HCT116 (cell line): ENCODE measurements at regions not wholly inside any gene's neighbourhood (a gene's known extent, or its start where the extent isn't known, plus 50 kb on each side); places are given as distances from the start of the nearest gene placed in this dataset.

ENCODE experiments used
- ATAC-seq: fragments of 200-7000 bp; cut with Tn5 transposase; 2 replicates; pipeline ENCODE4 v1.9.1; 2020; ENCODE audit warnings: mild to moderate bottlenecking, moderate library complexity
- BruUV-seq: library from RNA; stranded (reverse); fragments of 400-500 nt; replicated peaks from 2 replicates; lab custom pipeline; 2021; lab: Mats Ljungman, UMichigan
- CTCF ChIA-PET: fragments of 300-600 bp; sonication (Branson Sonifier 250); formaldehyde crosslinking; loops from one replicate; lab custom pipeline; 2021; ENCODE audit warnings: antibody characterized with exemption; lab: Charles Lee
- POLR2A ChIA-PET: fragments of 300-600, 350-600 bp; sonication (Branson Sonifier 250); formaldehyde crosslinking; loops from one replicate; lab custom pipeline; 2021; ENCODE audit warnings: antibody characterized with exemption; lab: Charles Lee
- RAD21 ChIA-PET, 2 experiments: fragments of 300-600 bp; sonication (Branson Sonifier 250); formaldehyde crosslinking; loops; one replicate each; lab custom pipeline; 2023; ENCODE audit warnings: low total read pairs in 2 of 2; ENCODE audit not compliant: uncharacterized antibody in 2 of 2, unreplicated experiment in 2 of 2, low non-redundant PET in 1 of 2; lab: Charles Lee
- DNase-seq: peaks from one replicate; pipeline ENCODE4 v3.0.0-alpha.2; 2010; ENCODE audit warnings: low read depth, low spot score
- H2AFZ ChIP-seq: fragments of 200-600 bp; shearing (Covaris generic), sonication (generic); 2 replicates; pipeline ENCODE4 v1.6.1; 2017; ENCODE audit warnings: low read depth, mixed run types, mixed read lengths, antibody characterized with exemption, low read length; ENCODE audit not compliant: poor library complexity, severe bottlenecking
- H3K27ac ChIP-seq: 2 replicates; pipeline ENCODE4 v1.5.1; 2012; ENCODE audit warnings: low read depth, low read length
- H3K27me3 ChIP-seq: fragments of 200-600 bp; sonication (generic); 2 replicates; pipeline ENCODE4 v1.6.1; 2016; ENCODE audit warnings: mixed run types, low read length, mixed read lengths; ENCODE audit not compliant: insufficient read depth
- H3K36me3 ChIP-seq, 2 experiments: fragments of 200-500 bp in 1 of 2; fragments of 200-600 bp in 1 of 2; sonication (Bioruptor generic) in 1 of 2; sonication (generic) in 1 of 2; 2 replicates each; pipeline versions ENCODE4 v1.5.1 to v1.6.1; 2014 to 2016; ENCODE audit warnings: low read length in 2 of 2, inconsistent platforms in 1 of 2, mixed read lengths in 1 of 2, mixed run types in 1 of 2; ENCODE audit not compliant: insufficient read depth in 2 of 2, control insufficient read depth in 1 of 2
- H3K4me1 ChIP-seq, 2 experiments: fragments of 200-600 bp in 1 of 2; sonication (generic) in 1 of 2; 2 replicates each; pipeline versions ENCODE4 v1.5.1 to v1.6.1; 2012 to 2017; ENCODE audit warnings: low read length in 2 of 2, inconsistent platforms in 1 of 2, mild to moderate bottlenecking in 1 of 2, mixed read lengths in 1 of 2, mixed run types in 1 of 2, moderate library complexity in 1 of 2; ENCODE audit not compliant: insufficient read depth in 2 of 2, control insufficient read depth in 1 of 2
- H3K4me2 ChIP-seq: fragments of 200-600 bp; sonication (generic); 2 replicates; pipeline ENCODE4 v1.6.1; 2017; ENCODE audit warnings: mixed run types, low read length, mixed read lengths
- H3K4me3 ChIP-seq, 2 experiments: fragments of 200-600 bp in 1 of 2; sonication (generic) in 1 of 2; replicated peaks in 1 of 2; 2 replicates each; pipeline ENCODE4 v1.5.1; 2011 to 2016; ENCODE audit warnings: low read length in 2 of 2, control low read depth in 1 of 2, low read depth in 1 of 2, mild to moderate bottlenecking in 1 of 2, mixed read lengths in 1 of 2, mixed run types in 1 of 2
- H3K79me2 ChIP-seq: fragments of 200-600 bp; sonication (generic); 2 replicates; pipeline ENCODE4 v1.6.1; 2017; ENCODE audit warnings: mild to moderate bottlenecking, mixed run types, low read length, moderate library complexity, mixed read lengths; ENCODE audit not compliant: insufficient read depth
- H3K9ac ChIP-seq: fragments of 200-600 bp; sonication (generic); 2 replicates; pipeline ENCODE4 v1.6.1; 2016; ENCODE audit warnings: low read length, mixed read lengths
- H3K9me2 ChIP-seq: fragments of 200-600 bp; sonication (generic), shearing (Covaris generic); 2 replicates; pipeline ENCODE4 v1.6.1; 2017; ENCODE audit warnings: mixed run types, mild to moderate bottlenecking, moderate library complexity; ENCODE audit not compliant: insufficient read depth
- H3K9me3 ChIP-seq, 2 experiments: fragments of 200-500 bp in 1 of 2; fragments of 200-600 bp in 1 of 2; sonication (Bioruptor generic) in 1 of 2; sonication (generic) in 1 of 2; 2 replicates each; pipeline ENCODE4 v1.6.1; 2014 to 2017; ENCODE audit warnings: low read length in 2 of 2, mixed read lengths in 2 of 2, inconsistent platforms in 1 of 2, low read depth in 1 of 2, mild to moderate bottlenecking in 1 of 2, mixed run types in 1 of 2, moderate library complexity in 1 of 2; ENCODE audit not compliant: control insufficient read depth in 1 of 2, insufficient read depth in 1 of 2
- H4K20me1 ChIP-seq: fragments of 200-600 bp; sonication (generic), shearing (Covaris generic); 2 replicates; pipeline ENCODE4 v1.6.1; 2017; ENCODE audit warnings: mixed run types, mild to moderate bottlenecking, moderate library complexity; ENCODE audit not compliant: insufficient read depth
- CBX3 ChIP-seq: IDR thresholded peaks from 2 replicates; pipeline ENCODE4 v1.6.1; 2012; ENCODE audit warnings: low read depth
- ELF1 ChIP-seq: IDR thresholded peaks from 2 replicates; pipeline ENCODE4 v1.6.1; 2012; ENCODE audit warnings: low read depth, borderline replicate concordance
- EZH2 ChIP-seq: fragments of 200-600 bp; sonication (generic); IDR thresholded peaks from 2 replicates; pipeline ENCODE4 v1.6.1; 2017; ENCODE audit warnings: antibody characterized with exemption, mixed run types
- EZH2phosphoT487 ChIP-seq: fragments of 200-600 bp; IDR thresholded peaks from 2 replicates; pipeline ENCODE4 v1.6.1; 2018; ENCODE audit warnings: antibody characterized with exemption, borderline replicate concordance
- FOSL1 ChIP-seq: IDR thresholded peaks from 2 replicates; pipeline ENCODE4 v1.6.1; 2012; ENCODE audit warnings: low read depth
- JUND ChIP-seq: IDR thresholded peaks from 2 replicates; pipeline ENCODE4 v1.6.1; 2012
- POLR2A ChIP-seq: IDR thresholded peaks from 2 replicates; pipeline ENCODE4 v1.7.0; 2011; ENCODE audit warnings: borderline replicate concordance; ENCODE audit not compliant: insufficient read depth, insufficient read length; ENCODE audit errors: extremely low read depth
- POLR2AphosphoS5 ChIP-seq: IDR thresholded peaks from 2 replicates; pipeline ENCODE4 v1.6.1; 2011; ENCODE audit warnings: mild to moderate bottlenecking, low read depth, low read length, moderate library complexity
- RAD21 ChIP-seq: IDR thresholded peaks from 2 replicates; pipeline ENCODE4 v1.6.1; 2012; ENCODE audit warnings: low read depth, mild to moderate bottlenecking
- SIN3A ChIP-seq: IDR thresholded peaks from 2 replicates; pipeline ENCODE4 v1.6.1; 2012; ENCODE audit warnings: low read depth
- SP1 ChIP-seq: IDR thresholded peaks from 2 replicates; pipeline ENCODE4 v1.6.1; 2012; ENCODE audit warnings: low read depth
- SRF ChIP-seq: IDR thresholded peaks from 2 replicates; pipeline ENCODE4 v1.6.1; 2012; ENCODE audit warnings: low read depth
- TCF7L2 ChIP-seq: IDR thresholded peaks from 2 replicates; pipeline ENCODE4 v1.7.0; 2011; ENCODE audit warnings: borderline replicate concordance, inconsistent platforms; ENCODE audit not compliant: insufficient read depth, insufficient read length; ENCODE audit errors: extremely low read depth
- YY1 ChIP-seq: IDR thresholded peaks from 2 replicates; pipeline ENCODE4 v1.6.1; 2011; ENCODE audit warnings: low read length, low read depth, moderate library complexity, mild to moderate bottlenecking; ENCODE audit not compliant: insufficient replicate concordance; ENCODE audit errors: extremely low read depth
- ZNF274 ChIP-seq: fragments of 200-500 bp; sonication (Bioruptor generic); IDR thresholded peaks from 2 replicates; pipeline ENCODE4 v1.6.1; 2014; ENCODE audit warnings: mild to moderate bottlenecking, low read depth, low read length, inconsistent platforms
- intact Hi-C: fragments of 100-400 bp; cut with micrococcal nuclease; formaldehyde crosslinking; loops from 2 replicates; pipeline ENCODE4 v1.10.0; 2022
- TF ChIP-seq, protein P1 (sequence below): IDR thresholded peaks from 2 replicates; pipeline ENCODE4 v1.6.1; 2012
- TF ChIP-seq, protein P2 (sequence below): IDR thresholded peaks from 2 replicates; pipeline ENCODE4 v1.6.1; 2011; ENCODE audit warnings: mild to moderate bottlenecking, low read length, moderate library complexity; ENCODE audit not compliant: insufficient replicate concordance; ENCODE audit errors: extremely low read depth
- TF ChIP-seq, protein P3 (sequence below): IDR thresholded peaks from 2 replicates; pipeline ENCODE4 v1.6.1; 2012; ENCODE audit warnings: low read depth
- TF ChIP-seq, protein P4 (sequence below): IDR thresholded peaks from 2 replicates; pipeline ENCODE4 v1.6.1; 2012

DNA sequence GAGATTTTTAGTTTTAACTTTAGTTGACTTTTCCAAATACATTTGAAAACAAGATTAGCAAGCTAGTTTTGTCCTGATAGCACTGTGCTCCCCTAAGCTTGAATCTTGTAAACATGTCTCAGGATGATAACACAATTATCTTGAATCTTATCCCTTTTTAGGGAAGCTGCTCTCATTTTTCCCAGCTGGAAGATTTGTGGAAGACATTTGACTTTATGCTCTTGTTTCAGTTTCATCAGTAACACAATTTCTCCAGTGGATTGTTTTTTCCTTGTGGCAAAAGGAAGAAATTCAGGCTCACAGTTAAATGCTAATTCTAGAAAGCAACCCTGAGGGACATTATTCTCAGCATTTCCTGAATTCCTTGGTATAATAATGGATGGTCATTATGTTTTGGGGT is 88.8 kb downstream of the CDC7 start:
- RAD21 ChIA-PET, result no interaction called here

More for the DNA sequence above, 88.8 kb downstream of the CDC7 start:
- Histone ChIP-seq H3K9me2 (no peaks in the 10 kb centered on the region), H3K9me3 (no peaks in the 10 kb centered on the region), H3K36me3 (no peaks in the 10 kb centered on the region), H3K27me3 (no peaks in the 10 kb centered on the region), H3K79me2 (no peaks in the 10 kb centered on the region), H2AFZ (no peak overlapping the region), H3K4me3 (no peak overlapping the region), H3K4me2 (no peak overlapping the region), H3K9ac (no peak overlapping the region), H3K4me1 (no peaks in the 10 kb centered on the region), H4K20me1 (no peaks in the 10 kb centered on the region), H3K27ac (no peak overlapping the region)
- TF ChIP-seq FOSL1, result no peak
- no peak for TF ChIP-seq TCF7L2
- TF ChIP-seq, protein P1, sequence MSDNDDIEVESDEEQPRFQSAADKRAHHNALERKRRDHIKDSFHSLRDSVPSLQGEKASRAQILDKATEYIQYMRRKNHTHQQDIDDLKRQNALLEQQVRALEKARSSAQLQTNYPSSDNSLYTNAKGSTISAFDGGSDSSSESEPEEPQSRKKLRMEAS, result no peak
- TF ChIP-seq, protein P2, sequence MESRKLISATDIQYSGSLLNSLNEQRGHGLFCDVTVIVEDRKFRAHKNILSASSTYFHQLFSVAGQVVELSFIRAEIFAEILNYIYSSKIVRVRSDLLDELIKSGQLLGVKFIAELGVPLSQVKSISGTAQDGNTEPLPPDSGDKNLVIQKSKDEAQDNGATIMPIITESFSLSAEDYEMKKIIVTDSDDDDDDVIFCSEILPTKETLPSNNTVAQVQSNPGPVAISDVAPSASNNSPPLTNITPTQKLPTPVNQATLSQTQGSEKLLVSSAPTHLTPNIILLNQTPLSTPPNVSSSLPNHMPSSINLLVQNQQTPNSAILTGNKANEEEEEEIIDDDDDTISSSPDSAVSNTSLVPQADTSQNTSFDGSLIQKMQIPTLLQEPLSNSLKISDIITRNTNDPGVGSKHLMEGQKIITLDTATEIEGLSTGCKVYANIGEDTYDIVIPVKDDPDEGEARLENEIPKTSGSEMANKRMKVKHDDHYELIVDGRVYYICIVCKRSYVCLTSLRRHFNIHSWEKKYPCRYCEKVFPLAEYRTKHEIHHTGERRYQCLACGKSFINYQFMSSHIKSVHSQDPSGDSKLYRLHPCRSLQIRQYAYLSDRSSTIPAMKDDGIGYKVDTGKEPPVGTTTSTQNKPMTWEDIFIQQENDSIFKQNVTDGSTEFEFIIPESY, result no peak
- no peak for TF ChIP-seq JUND
- no peak for TF ChIP-seq ZNF274
- TF ChIP-seq, protein P3, sequence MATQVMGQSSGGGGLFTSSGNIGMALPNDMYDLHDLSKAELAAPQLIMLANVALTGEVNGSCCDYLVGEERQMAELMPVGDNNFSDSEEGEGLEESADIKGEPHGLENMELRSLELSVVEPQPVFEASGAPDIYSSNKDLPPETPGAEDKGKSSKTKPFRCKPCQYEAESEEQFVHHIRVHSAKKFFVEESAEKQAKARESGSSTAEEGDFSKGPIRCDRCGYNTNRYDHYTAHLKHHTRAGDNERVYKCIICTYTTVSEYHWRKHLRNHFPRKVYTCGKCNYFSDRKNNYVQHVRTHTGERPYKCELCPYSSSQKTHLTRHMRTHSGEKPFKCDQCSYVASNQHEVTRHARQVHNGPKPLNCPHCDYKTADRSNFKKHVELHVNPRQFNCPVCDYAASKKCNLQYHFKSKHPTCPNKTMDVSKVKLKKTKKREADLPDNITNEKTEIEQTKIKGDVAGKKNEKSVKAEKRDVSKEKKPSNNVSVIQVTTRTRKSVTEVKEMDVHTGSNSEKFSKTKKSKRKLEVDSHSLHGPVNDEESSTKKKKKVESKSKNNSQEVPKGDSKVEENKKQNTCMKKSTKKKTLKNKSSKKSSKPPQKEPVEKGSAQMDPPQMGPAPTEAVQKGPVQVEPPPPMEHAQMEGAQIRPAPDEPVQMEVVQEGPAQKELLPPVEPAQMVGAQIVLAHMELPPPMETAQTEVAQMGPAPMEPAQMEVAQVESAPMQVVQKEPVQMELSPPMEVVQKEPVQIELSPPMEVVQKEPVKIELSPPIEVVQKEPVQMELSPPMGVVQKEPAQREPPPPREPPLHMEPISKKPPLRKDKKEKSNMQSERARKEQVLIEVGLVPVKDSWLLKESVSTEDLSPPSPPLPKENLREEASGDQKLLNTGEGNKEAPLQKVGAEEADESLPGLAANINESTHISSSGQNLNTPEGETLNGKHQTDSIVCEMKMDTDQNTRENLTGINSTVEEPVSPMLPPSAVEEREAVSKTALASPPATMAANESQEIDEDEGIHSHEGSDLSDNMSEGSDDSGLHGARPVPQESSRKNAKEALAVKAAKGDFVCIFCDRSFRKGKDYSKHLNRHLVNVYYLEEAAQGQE, result no peak
- no peak for TF ChIP-seq SRF
- no peak for TF ChIP-seq YY1
- TF ChIP-seq SP1, result no peak
- TF ChIP-seq EZH2, result no peak
- TF ChIP-seq CBX3, result no peak
- TF ChIP-seq EZH2phosphoT487, result no peak
- TF ChIP-seq ELF1, result no peak
- no peak for TF ChIP-seq SIN3A
- TF ChIP-seq, protein P4, sequence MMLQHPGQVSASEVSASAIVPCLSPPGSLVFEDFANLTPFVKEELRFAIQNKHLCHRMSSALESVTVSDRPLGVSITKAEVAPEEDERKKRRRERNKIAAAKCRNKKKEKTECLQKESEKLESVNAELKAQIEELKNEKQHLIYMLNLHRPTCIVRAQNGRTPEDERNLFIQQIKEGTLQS, result no peak
- TF ChIP-seq POLR2A, result no peak
- TF ChIP-seq POLR2AphosphoS5, result no peak
- no peak for TF ChIP-seq RAD21
- ATAC-seq (no peak), DNase-seq (no peak)
- no TSS peak for BruUV-seq
- ChIA-PET CTCF (no interaction called here), POLR2A (no interaction called here)
- intact Hi-C loops, result no loop called here
